ENCODE measurements at regions not wholly inside any gene's neighbourhood (a gene's known extent, or its start where the extent isn't known, plus 50 kb on each side); places are given as distances from the start of the nearest gene placed in this dataset.
A peak's percentile ranks its signal among the peaks of the same experiment; 100 is the strongest.
"Not testable (repeated sequence)": the region's sequence is repeated elsewhere in the genome, so short reads cannot be mapped to it uniquely, and the experiment has no call there.

GRCh38 chrX:35221391-35221790, 278.8 kb downstream of the FAM47B start:
- DNase-seq, result not testable (repeated sequence)

- no peak for DNase-seq
These were observed 301.6 kb downstream of the FAM47B start for GRCh38 chrX:35244088-35244741.

GRCh38 chrX:35244796-35245508, 302.4 kb downstream of the FAM47B start:
- DNase-seq, result no peak

GRCh38 chrX:35251226-35251625, 308.6 kb downstream of the FAM47B start:
- DNase-seq, result peak; percentile 65

GRCh38 chrX:35276115-35276514, 333.5 kb downstream of the FAM47B start:
- DNase-seq, result no peak

- no peak for DNase-seq
These were observed 342.8 kb downstream of the FAM47B start for GRCh38 chrX:35285289-35285962.

GRCh38 chrX:35288657-35289056, 346.1 kb downstream of the FAM47B start:
- no peak for DNase-seq

GRCh38 chrX:35289952-35290351, 347.4 kb downstream of the FAM47B start:
- no peak for DNase-seq

GRCh38 chrX:35291013-35291412, 348.4 kb downstream of the FAM47B start:
- DNase-seq, result no peak

GRCh38 chrX:35292522-35292921, 349.9 kb downstream of the FAM47B start:
- no peak for DNase-seq

GRCh38 chrX:35305037-35305436, 362.4 kb downstream of the FAM47B start:
- not testable (repeated sequence) for DNase-seq

- DNase-seq, result no peak
These were observed 397.2 kb downstream of the FAM47B start for GRCh38 chrX:35339796-35340195.

GRCh38 chrX:35340465-35340864, 397.9 kb downstream of the FAM47B start:
- DNase-seq, result no peak

- peak; percentile 0 for DNase-seq
These were observed 408.6 kb downstream of the FAM47B start for GRCh38 chrX:35351212-35351611.

GRCh38 chrX:35351795-35352483, 409.3 kb downstream of the FAM47B start:
- DNase-seq, result peak; percentile 66

GRCh38 chrX:35357656-35358055, 415.1 kb downstream of the FAM47B start:
- DNase-seq, result no peak

- no peak for DNase-seq
These were observed 420.3 kb downstream of the FAM47B start for GRCh38 chrX:35362866-35363265.

- DNase-seq, result no peak
These were observed 424.0 kb upstream of the MAGEB16 start for GRCh38 chrX:35374116-35374515.

GRCh38 chrX:35380808-35381700, 417.1 kb upstream of the MAGEB16 start:
- DNase-seq, result peak; percentile 1

GRCh38 chrX:35381709-35382108, 416.4 kb upstream of the MAGEB16 start:
- not testable (repeated sequence) for DNase-seq

GRCh38 chrX:35382966-35383365, 415.2 kb upstream of the MAGEB16 start:
- peak; percentile 6 for DNase-seq

GRCh38 chrX:35392232-35392631, 405.9 kb upstream of the MAGEB16 start:
- DNase-seq, result no peak
